ENCODE measurements at regions not wholly inside any gene's neighbourhood (a gene's known extent, or its start where the extent isn't known, plus 50 kb on each side); places are given as distances from the start of the nearest gene placed in this dataset.
"Not testable (repeated sequence)": the region's sequence is repeated elsewhere in the genome, so short reads cannot be mapped to it uniquely, and the experiment has no call there.

GRCh38 chr14:82689948-82690347 is 1156.3 kb upstream of the SEL1L start:
- TF ChIP-seq EZH2phosphoT487 (IDR thresholded peaks at IDR 0.05; ENCODE audit: low read depth, severe bottlenecking, unreplicated experiment) (no peak), CTCF (IDR thresholded peaks at IDR 0.05; ENCODE audit: poor library complexity) (no peak), EZH2 (IDR thresholded peaks at IDR 0.05; ENCODE audit: borderline replicate concordance) (no peak)
- Histone ChIP-seq H3K4me1 (ENCODE audit: insufficient read depth) (no peaks in the 10 kb centered on the region), H3K27me3 (no peaks in the 10 kb centered on the region), H3K36me3 (replicated peaks; ENCODE audit: insufficient read depth, low read depth) (no peaks in the 10 kb centered on the region), H3K4me3 (no peak overlapping the region), H3K9me3 (ENCODE audit: low read depth) (no peaks in the 10 kb centered on the region), H3K9me2 (replicated peaks; ENCODE audit: insufficient read depth) (no peaks in the 10 kb centered on the region), H3K79me2 (no peaks in the 10 kb centered on the region), H3K4me2 (no peak overlapping the region), H3K27ac (no peak overlapping the region), H2AFZ (no peak overlapping the region), H4K20me1 (ENCODE audit: insufficient read depth, poor library complexity, severe bottlenecking) (no peaks in the 10 kb centered on the region)
- DNase-seq (ENCODE audit: low spot score): no peak
- 32% methylated on average over 1 of the region's 1 CpG for WGBS (ENCODE audit: low lambda C conversion rate, missing lambda C conversion rate)

- H2AFZ ChIP-seq; H3K36me3 ChIP-seq (replicated peaks; ENCODE audit: insufficient read depth, low read depth); H3K9me3 ChIP-seq (ENCODE audit: low read depth); H3K79me2 ChIP-seq; H3K9me2 ChIP-seq (replicated peaks; ENCODE audit: insufficient read depth); H3K4me1 ChIP-seq (ENCODE audit: insufficient read depth); H3K4me2 ChIP-seq; H3K4me3 ChIP-seq; H3K27me3 ChIP-seq; H3K27ac ChIP-seq; DNase-seq (ENCODE audit: low spot score); H4K20me1 ChIP-seq (ENCODE audit: insufficient read depth, poor library complexity, severe bottlenecking): not testable (repeated sequence)
These were observed 1157.5 kb upstream of the SEL1L start for GRCh38 chr14:82691191-82691590.

GRCh38 chr14:82694820-82695219 is 1161.2 kb upstream of the SEL1L start:
- H3K4me1 ChIP-seq (ENCODE audit: insufficient read depth): no peaks in the 10 kb centered on the region
- TF ChIP-seq CTCF (IDR thresholded peaks at IDR 0.05; ENCODE audit: poor library complexity) (no peak), EZH2phosphoT487 (IDR thresholded peaks at IDR 0.05; ENCODE audit: low read depth, severe bottlenecking, unreplicated experiment) (no peak), EZH2 (IDR thresholded peaks at IDR 0.05; ENCODE audit: borderline replicate concordance) (no peak)
- H3K36me3 ChIP-seq (replicated peaks; ENCODE audit: insufficient read depth, low read depth): no peaks in the 10 kb centered on the region
- no peak overlapping the region for H3K4me2 ChIP-seq
- H3K9me2 ChIP-seq (replicated peaks; ENCODE audit: insufficient read depth): no peaks in the 10 kb centered on the region
- H3K4me3 ChIP-seq: no peak overlapping the region
- no peak overlapping the region for H2AFZ ChIP-seq
- H3K27ac ChIP-seq: no peak overlapping the region
- 89% methylated on average over 4 of the region's 4 CpGs for WGBS (ENCODE audit: low lambda C conversion rate, missing lambda C conversion rate)
- H4K20me1 ChIP-seq (ENCODE audit: insufficient read depth, poor library complexity, severe bottlenecking): no peaks in the 10 kb centered on the region
- H3K9me3 ChIP-seq (ENCODE audit: low read depth): no peaks in the 10 kb centered on the region
- no peak for DNase-seq (ENCODE audit: low spot score)
- H3K79me2 ChIP-seq: no peaks in the 10 kb centered on the region
- H3K27me3 ChIP-seq: no peaks in the 10 kb centered on the region

GRCh38 chr14:82704218-82704617 is 1170.6 kb upstream of the SEL1L start:
- Histone ChIP-seq H3K9me2 (replicated peaks; ENCODE audit: insufficient read depth) (no peaks in the 10 kb centered on the region), H3K4me2 (no peak overlapping the region), H3K27me3 (no peaks in the 10 kb centered on the region), H3K36me3 (replicated peaks; ENCODE audit: insufficient read depth, low read depth) (no peaks in the 10 kb centered on the region), H3K79me2 (no peaks in the 10 kb centered on the region), H3K27ac (no peak overlapping the region), H3K9me3 (ENCODE audit: low read depth) (no peaks in the 10 kb centered on the region), H3K4me3 (no peak overlapping the region), H3K4me1 (ENCODE audit: insufficient read depth) (no peaks in the 10 kb centered on the region), H4K20me1 (ENCODE audit: insufficient read depth, poor library complexity, severe bottlenecking) (no peaks in the 10 kb centered on the region), H2AFZ (no peak overlapping the region)
- DNase-seq (ENCODE audit: low spot score): no peak
- 64% methylated on average over 4 of the region's 4 CpGs for WGBS (ENCODE audit: low lambda C conversion rate, missing lambda C conversion rate)
- no peak for TF ChIP-seq EZH2phosphoT487 (IDR thresholded peaks at IDR 0.05; ENCODE audit: low read depth, severe bottlenecking, unreplicated experiment)
- no peak for TF ChIP-seq CTCF (IDR thresholded peaks at IDR 0.05; ENCODE audit: poor library complexity)
- TF ChIP-seq EZH2 (IDR thresholded peaks at IDR 0.05; ENCODE audit: borderline replicate concordance): no peak
